Upper lobe of right lung (tissue), 1 donor: ENCODE measurements at regions not wholly inside any gene's neighbourhood (a gene's known extent, or its start where the extent isn't known, plus 50 kb on each side); places are given as distances from the start of the nearest gene placed in this dataset.

ENCODE experiments used
- ATAC-seq: fragments of 200-7000 bp; cut with Tn5 transposase; one replicate; pipeline ENCODE4 v1.9.1; 2020; ENCODE audit warnings: mild to moderate bottlenecking, moderate library complexity
- DNase-seq: peaks from one replicate; pipeline ENCODE4 v3.0.0-alpha.2; 2020
- H3K27ac ChIP-seq: fragments of 200-600 bp; one replicate; pipeline ENCODE4 v1.8.0; 2022
- H3K27me3 ChIP-seq: fragments of 200-600 bp; one replicate; pipeline ENCODE4 v1.8.0; 2022; ENCODE audit warnings: mild to moderate bottlenecking
- H3K36me3 ChIP-seq: fragments of 200-600 bp; one replicate; pipeline ENCODE4 v1.8.0; 2022
- H3K4me1 ChIP-seq: fragments of 200-600 bp; one replicate; pipeline ENCODE4 v1.8.0; 2022
- H3K4me3 ChIP-seq: fragments of 200-600 bp; one replicate; pipeline ENCODE4 v1.8.0; 2022; ENCODE audit warnings: mild to moderate bottlenecking
- H3K9me3 ChIP-seq: fragments of 200-600 bp; one replicate; pipeline ENCODE4 v1.8.0; 2022
- CTCF ChIP-seq: fragments of 200-600 bp; IDR thresholded peaks from one replicate; pipeline ENCODE4 v1.8.0; 2022; ENCODE audit warnings: antibody characterized with exemption
- intact Hi-C: fragments of 100-400 bp; cut with DNase I; formaldehyde crosslinking; loops from one replicate; pipeline ENCODE4 v1.11.0; 2022
- donor health status: DM: no; HTN: yes; CAD: no; lungs with severe emphysema.

DNA sequence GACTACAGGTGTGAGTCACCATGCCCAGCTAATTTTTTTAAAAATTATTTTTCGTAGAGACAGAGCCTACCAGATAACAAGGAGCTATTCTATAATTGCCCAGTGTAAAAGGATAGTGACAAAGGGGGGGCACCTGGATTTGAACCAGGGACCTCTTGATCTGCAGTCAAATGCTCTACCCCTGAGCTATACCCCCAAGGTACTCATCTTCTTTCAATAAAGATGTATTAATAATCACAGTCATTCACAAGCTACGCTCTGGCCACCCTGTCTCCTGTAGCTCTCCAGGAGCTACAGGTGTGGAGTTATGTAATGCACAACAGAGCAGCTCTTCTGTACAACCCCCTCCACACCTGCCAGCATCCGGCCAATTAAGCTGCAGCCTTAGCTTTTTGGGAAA is 83.5 kb downstream of the ZNF777 start:
- Histone ChIP-seq H3K36me3 (no peaks in the 10 kb centered on the region), H3K27me3 (no peaks in the 10 kb centered on the region), H3K27ac (no peak overlapping the region), H3K9me3 (peaks cover 12% of the 10 kb centered on the region), H3K4me3 (no peak overlapping the region), H3K4me1 (no peaks in the 10 kb centered on the region)
- intact Hi-C loops = no loop called here
- TF ChIP-seq CTCF = no peak
- no peak for ATAC-seq
- DNase-seq = no peak

GRCh38 chr7:149379625-149380024 is 81.2 kb downstream of the ZNF777 start:
- H3K27me3 ChIP-seq = no peaks in the 10 kb centered on the region
- no peaks in the 10 kb centered on the region for H3K36me3 ChIP-seq
- intact Hi-C loops = no loop called here
- no peak overlapping the region for H3K27ac ChIP-seq
- TF ChIP-seq CTCF = no peak
- DNase-seq (no peak), ATAC-seq (no peak)
- peaks cover 9% of the 10 kb centered on the region for H3K9me3 ChIP-seq
- no peak overlapping the region for H3K4me3 ChIP-seq
- H3K4me1 ChIP-seq = no peaks in the 10 kb centered on the region

DNA sequence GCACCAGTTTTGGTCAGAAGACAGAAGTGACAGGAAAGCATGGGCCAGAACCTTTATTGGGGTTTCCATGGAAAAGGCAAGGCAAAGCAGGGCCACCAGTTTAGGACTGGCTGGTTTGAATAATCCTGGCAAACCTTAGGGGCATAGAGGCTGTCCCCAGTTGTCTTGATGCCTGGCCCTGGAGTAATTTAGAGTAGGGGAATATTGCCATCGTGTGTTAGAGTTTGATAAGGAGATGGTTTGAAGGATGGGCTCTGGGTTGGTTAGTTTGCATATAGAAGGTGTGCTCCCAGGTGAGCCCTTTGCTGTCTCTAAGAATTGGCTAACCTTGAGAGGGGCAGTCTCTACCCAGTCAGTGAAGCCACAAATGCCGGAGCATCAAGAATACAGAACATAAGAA is 79.6 kb downstream of the ZNF777 start:
- intact Hi-C loops = no loop called here
- Histone ChIP-seq H3K27ac (no peak overlapping the region), H3K9me3 (peaks cover 9% of the 10 kb centered on the region), H3K4me3 (no peak overlapping the region), H3K36me3 (no peaks in the 10 kb centered on the region), H3K4me1 (no peaks in the 10 kb centered on the region), H3K27me3 (no peaks in the 10 kb centered on the region)
- DNase-seq = no peak
- no peak for ATAC-seq
- TF ChIP-seq CTCF = no peak
